NT2/D1 (cell line): ENCODE measurements at regions not wholly inside any gene's neighbourhood (a gene's known extent, or its start where the extent isn't known, plus 50 kb on each side); places are given as distances from the start of the nearest gene placed in this dataset.
"Not testable (repeated sequence)": the region's sequence is repeated elsewhere in the genome, so short reads cannot be mapped to it uniquely, and the experiment has no call there.

Source experiments
- DNase-seq: peaks from one replicate; pipeline ENCODE4 v3.0.0-alpha.2; 2011; ENCODE audit warnings: low read depth, low spot score
- H3K27me3 ChIP-seq: 2 replicates; pipeline ENCODE4 v1.6.0; 2011; ENCODE audit warnings: mild to moderate bottlenecking; ENCODE audit not compliant: insufficient read length, insufficient read depth
- H3K36me3 ChIP-seq: 2 replicates; pipeline ENCODE4 v1.6.1; 2011; ENCODE audit warnings: mild to moderate bottlenecking, low read length, mixed read lengths; ENCODE audit not compliant: insufficient read depth, insufficient read length
- H3K4me1 ChIP-seq: 2 replicates; pipeline ENCODE4 v1.5.1; 2011; ENCODE audit not compliant: insufficient read depth, insufficient read length
- H3K4me3 ChIP-seq: 2 replicates; pipeline ENCODE4 v1.5.1; 2011; ENCODE audit warnings: low read depth; ENCODE audit not compliant: insufficient read length
- H3K9ac ChIP-seq: 2 replicates; pipeline ENCODE4 v1.6.0; 2011; ENCODE audit warnings: low read depth; ENCODE audit not compliant: insufficient read length
- H3K9me3 ChIP-seq: 2 replicates; pipeline ENCODE4 v1.5.1; 2011; ENCODE audit warnings: mild to moderate bottlenecking, low read length; ENCODE audit not compliant: insufficient read depth
- SUZ12 ChIP-seq: IDR thresholded peaks from 2 replicates; pipeline ENCODE4 v1.6.1; 2011; ENCODE audit not compliant: insufficient read length, insufficient read depth; ENCODE audit errors: extremely low read depth
- YY1 ChIP-seq: IDR thresholded peaks from 2 replicates; pipeline ENCODE4 v1.6.1; 2011; ENCODE audit not compliant: insufficient read length, insufficient read depth
- ZNF274 ChIP-seq: IDR thresholded peaks from 2 replicates; pipeline ENCODE4 v1.6.1; 2011; ENCODE audit warnings: mild to moderate bottlenecking, low read depth, low read length

- no peak for TF ChIP-seq YY1
- no peak for TF ChIP-seq SUZ12
- no peak for TF ChIP-seq ZNF274
- H3K9ac ChIP-seq, result no peak overlapping the region
- H3K27me3 ChIP-seq, result no peaks in the 10 kb centered on the region
- no peak for DNase-seq
- H3K4me3 ChIP-seq, result no peak overlapping the region
- no peaks in the 10 kb centered on the region for H3K9me3 ChIP-seq
- peaks cover 6% of the 10 kb centered on the region for H3K4me1 ChIP-seq
- H3K36me3 ChIP-seq, result no peaks in the 10 kb centered on the region
Measured at GRCh38 chr15:31500766-31501449, 174.3 kb downstream of the KLF13 start.

GRCh38 chr15:31501536-31502157 is 175.0 kb downstream of the KLF13 start:
- peaks cover 6% of the 10 kb centered on the region for H3K4me1 ChIP-seq
- H3K9me3 ChIP-seq, result no peaks in the 10 kb centered on the region
- no peaks in the 10 kb centered on the region for H3K27me3 ChIP-seq
- H3K4me3 ChIP-seq, result no peak overlapping the region
- TF ChIP-seq SUZ12, result no peak
- no peak for TF ChIP-seq ZNF274
- TF ChIP-seq YY1, result no peak
- H3K36me3 ChIP-seq, result no peaks in the 10 kb centered on the region
- H3K9ac ChIP-seq, result no peak overlapping the region
- no peak for DNase-seq

GRCh38 chr15:31502541-31503229 is 176.1 kb downstream of the KLF13 start:
- Histone ChIP-seq H3K4me1 (peaks cover 6% of the 10 kb centered on the region), H3K27me3 (no peaks in the 10 kb centered on the region), H3K9me3 (no peaks in the 10 kb centered on the region), H3K36me3 (no peaks in the 10 kb centered on the region), H3K4me3 (no peak overlapping the region), H3K9ac (no peak overlapping the region)
- TF ChIP-seq ZNF274, result no peak
- no peak for DNase-seq

- Histone ChIP-seq H3K27me3 (no peaks in the 10 kb centered on the region), H3K9me3 (no peaks in the 10 kb centered on the region), H3K9ac (no peak overlapping the region), H3K4me1 (peaks cover 6% of the 10 kb centered on the region), H3K4me3 (no peak overlapping the region), H3K36me3 (no peaks in the 10 kb centered on the region)
- no peak for DNase-seq
- TF ChIP-seq YY1 (no peak), SUZ12 (no peak), ZNF274 (no peak)
Measured at GRCh38 chr15:31503256-31503655, 176.6 kb downstream of the KLF13 start.

GRCh38 chr15:31503758-31504461 is 177.3 kb downstream of the KLF13 start:
- H3K36me3 ChIP-seq, result no peaks in the 10 kb centered on the region
- peaks cover 6% of the 10 kb centered on the region for H3K4me1 ChIP-seq
- H3K9ac ChIP-seq, result no peak overlapping the region
- no peaks in the 10 kb centered on the region for H3K27me3 ChIP-seq
- DNase-seq, result no peak
- TF ChIP-seq SUZ12 (no peak), YY1 (no peak), ZNF274 (no peak)
- H3K4me3 ChIP-seq, result no peak overlapping the region
- H3K9me3 ChIP-seq, result no peaks in the 10 kb centered on the region

GRCh38 chr15:31504462-31504839 is 177.8 kb downstream of the KLF13 start:
- H3K4me3 ChIP-seq, result no peak overlapping the region
- no peaks in the 10 kb centered on the region for H3K9me3 ChIP-seq
- H3K27me3 ChIP-seq, result no peaks in the 10 kb centered on the region
- TF ChIP-seq YY1, result no peak
- no peak for TF ChIP-seq SUZ12
- TF ChIP-seq ZNF274, result no peak
- DNase-seq, result no peak
- H3K9ac ChIP-seq, result no peak overlapping the region
- H3K4me1 ChIP-seq, result peaks cover 6% of the 10 kb centered on the region
- H3K36me3 ChIP-seq, result no peaks in the 10 kb centered on the region

GRCh38 chr15:31507573-31507972 is 180.9 kb downstream of the KLF13 start:
- not testable (repeated sequence) for DNase-seq, H3K9me3 ChIP-seq, H3K36me3 ChIP-seq, H3K4me1 ChIP-seq, H3K4me3 ChIP-seq, H3K27me3 ChIP-seq, H3K9ac ChIP-seq
